Heart left ventricle (tissue), 13 donors: ENCODE measurements at regions not wholly inside any gene's neighbourhood (a gene's known extent, or its start where the extent isn't known, plus 50 kb on each side); places are given as distances from the start of the nearest gene placed in this dataset.

Source experiments
- CTCF ChIP-seq, 12 donors: fragments of 200-600 bp; sonication (generic) in 4 of 12; IDR thresholded peaks; one replicate each; pipeline versions ENCODE4 v1.5.0 to v1.8.0; 2018 to 2022; ENCODE audit warnings: antibody characterized with exemption in 12 of 12, mild to moderate bottlenecking in 5 of 12
- POLR2A ChIP-seq, 2 donors: fragments of 450-650 bp; IDR thresholded peaks; one replicate each; pipeline ENCODE4 v1.6.1; 2017; ENCODE audit warnings: antibody characterized with exemption in 2 of 2, mild to moderate bottlenecking in 2 of 2, moderate library complexity in 2 of 2
- donor health status: ischemic (EF 13 %, LVEDD 7.1; RV severe dilation, severe dysfunction).
- donor health status: DM: no; HTN: yes; CAD: no.
- donor health status: DM: no; HTN: no; CAD: no.
- donor health status: ischemic (EF 25% LVEDD 6.9; RV normal size, moderate dysfunction).
- donor health status: ischemic (EF 25% LVEDD 5.7; RV mildly dilated, moderate dysfunction).
- donor health status: ischemic (EF 35%, LVEDD 5.7; RV mildly dilated, moderate dysfunction).
- donor health status: nonischemic (EF 11% LVEDD 7.7; RV severe dilation, severe dysfunction).
- donor health status: DM: yes; HTN: yes; CAD: no.
- donor health status: PGD.
- donor health status: ischemic (EF 29% LVEDD 5.4; RV normal size, mild dysfunction).
- donor health status: nonischemic (EF 23%, LVEDD 6.1; RV moderate dilation, normal function).

- TF ChIP-seq CTCF (IDR thresholded peaks at IDR 0.05) (no peak), POLR2A (IDR thresholded peaks at IDR 0.05) (no peak)
Observed at GRCh38 chr2:161029321-161029720, 130.9 kb upstream of the TANK start.
